Keratinocyte (primary cell): ENCODE measurements at regions not wholly inside any gene's neighbourhood (a gene's known extent, or its start where the extent isn't known, plus 50 kb on each side); places are given as distances from the start of the nearest gene placed in this dataset.

Experiments used
- DNase-seq: peaks from one replicate; pipeline ENCODE4 v3.0.0-alpha.2; 2011; ENCODE audit warnings: low read depth, missing footprints, low spot score
- FAIRE-seq: peaks from 2 replicates; lab custom pipeline; 2011; peaks lifted over from hg19 to GRCh38; lab: Jason Lieb, UNC
- H2AFZ ChIP-seq: 2 replicates; pipeline ENCODE4 v1.6.0; 2012; ENCODE audit warnings: low read length, control low read depth, inconsistent platforms; ENCODE audit not compliant: control insufficient read depth
- H3K27ac ChIP-seq: 2 replicates; pipeline ENCODE4 v1.5.1; 2011; ENCODE audit warnings: low read length; ENCODE audit not compliant: control insufficient read depth, insufficient read depth
- H3K27me3 ChIP-seq: 3 replicates; pipeline ENCODE4 v1.6.0; 2011; ENCODE audit warnings: low read length; ENCODE audit not compliant: control insufficient read depth, insufficient read depth; ENCODE audit errors: extremely low read depth
- H3K36me3 ChIP-seq, 2 experiments: 2 replicates in 1 of 2; 3 replicates in 1 of 2; pipeline ENCODE4 v1.5.1; 2011; ENCODE audit warnings: low read length in 2 of 2, mild to moderate bottlenecking in 1 of 2; ENCODE audit not compliant: control insufficient read depth in 2 of 2, insufficient read depth in 2 of 2; ENCODE audit errors: extremely low read depth in 1 of 2
- H3K4me1 ChIP-seq: 3 replicates; pipeline ENCODE4 v1.5.1; 2011; ENCODE audit warnings: low read length; ENCODE audit not compliant: control insufficient read depth, insufficient read depth; ENCODE audit errors: extremely low read depth
- H3K4me2 ChIP-seq: 3 replicates; pipeline ENCODE4 v1.6.0; 2011; ENCODE audit warnings: low read depth, low read length; ENCODE audit not compliant: control insufficient read depth, insufficient read depth; ENCODE audit errors: extremely low read depth
- H3K4me3 ChIP-seq, 3 experiments: fragments of 200-600 bp in 1 of 3; sonication (generic) in 1 of 3; 2 replicates in 2 of 3; 3 replicates in 1 of 3; pipeline ENCODE4 v1.5.1; 2011 to 2016; ENCODE audit warnings: low read length in 3 of 3, mild to moderate bottlenecking in 3 of 3, control low read depth in 2 of 3, inconsistent platforms in 1 of 3, low read depth in 1 of 3, mixed read lengths in 1 of 3, mixed run types in 1 of 3, moderate library complexity in 1 of 3; ENCODE audit not compliant: control insufficient read depth in 2 of 3, insufficient read depth in 2 of 3; ENCODE audit errors: extremely low read depth in 1 of 3
- H3K79me2 ChIP-seq: 2 replicates; pipeline ENCODE4 v1.6.0; 2012; ENCODE audit warnings: low read length; ENCODE audit not compliant: control insufficient read depth, insufficient read depth
- H3K9ac ChIP-seq: 3 replicates; pipeline ENCODE4 v1.6.0; 2011; ENCODE audit warnings: low read length; ENCODE audit not compliant: control insufficient read depth, insufficient read depth; ENCODE audit errors: extremely low read depth
- H3K9me1 ChIP-seq: 3 replicates; pipeline ENCODE4 v1.6.0; 2011; ENCODE audit warnings: low read length; ENCODE audit not compliant: control insufficient read depth, insufficient read depth; ENCODE audit errors: extremely low read depth
- H3K9me3 ChIP-seq: 2 replicates; pipeline ENCODE4 v1.5.1; 2012; ENCODE audit warnings: low read depth, low read length; ENCODE audit not compliant: control insufficient read depth
- H4K20me1 ChIP-seq: 3 replicates; pipeline ENCODE4 v1.6.0; 2011; ENCODE audit warnings: low read length; ENCODE audit not compliant: control insufficient read depth, insufficient read depth; ENCODE audit errors: extremely low read depth
- CTCF ChIP-seq, 3 experiments: IDR thresholded peaks in 1 of 3; conservative IDR thresholded peaks in 1 of 3; optimal IDR thresholded peaks in 1 of 3; 2 replicates in 2 of 3; 3 replicates in 1 of 3; pipeline versions ENCODE3 to v1.5.1; 2011; ENCODE audit warnings: low read length in 3 of 3, mild to moderate bottlenecking in 3 of 3, moderate library complexity in 2 of 3, control low read depth in 1 of 3, inconsistent platforms in 1 of 3; ENCODE audit not compliant: insufficient read depth in 2 of 3; ENCODE audit errors: extremely low read depth in 1 of 3
- EZH2 ChIP-seq: IDR thresholded peaks from one replicate; pipeline ENCODE4 v1.6.1; 2012; ENCODE audit warnings: inconsistent platforms, mild to moderate bottlenecking, low read length, moderate library complexity
- dilution Hi-C: fragments of 300-500 bp; cut with MboI; formaldehyde crosslinking; loops from one replicate; pipeline ENCODE4 v1.7.0; 2020; ENCODE audit warnings: low sequenced_read_pairs; ENCODE audit not compliant: extremely low pct_ligation_motif_present

- H4K20me1 ChIP-seq, result no peaks in the 10 kb centered on the region
- no peak for TF ChIP-seq CTCF (optimal IDR thresholded peaks at IDR 0.05 in 1 of 3, IDR thresholded peaks at IDR 0.05 in 1 of 3, conservative IDR thresholded peaks at IDR 0.05 in 1 of 3; ENCODE audit: extremely low read depth in 1 of 3, insufficient read depth in 2 of 3, low read length in 3 of 3)
- H3K9me1 ChIP-seq, result no peaks in the 10 kb centered on the region
- H3K36me3 ChIP-seq, result no peaks in the 10 kb centered on the region
- no peak overlapping the region for H3K9ac ChIP-seq
- no peak for DNase-seq
- H3K9me3 ChIP-seq, result no peaks in the 10 kb centered on the region
- dilution Hi-C loops, result no loop called here
- H3K27me3 ChIP-seq, result no peaks in the 10 kb centered on the region
- no peaks in the 10 kb centered on the region for H3K4me1 ChIP-seq
- H3K4me3 ChIP-seq, result no peak overlapping the region
- no peak overlapping the region for H2AFZ ChIP-seq
- no peak overlapping the region for H3K27ac ChIP-seq
- no peak overlapping the region for H3K4me2 ChIP-seq
- no peaks in the 10 kb centered on the region for H3K79me2 ChIP-seq
- no peak for FAIRE-seq
Measured at GRCh38 chr10:24791084-24791726, 67.5 kb upstream of the ARHGAP21 start.

GRCh38 chr10:24790599-24790998 is 66.9 kb upstream of the ARHGAP21 start:
- Histone ChIP-seq H2AFZ (no peak overlapping the region), H3K4me3 (no peak overlapping the region), H3K9me1 (no peaks in the 10 kb centered on the region), H3K27me3 (no peaks in the 10 kb centered on the region), H3K9me3 (no peaks in the 10 kb centered on the region), H3K4me2 (no peak overlapping the region), H3K36me3 (no peaks in the 10 kb centered on the region), H4K20me1 (no peaks in the 10 kb centered on the region), H3K79me2 (no peaks in the 10 kb centered on the region), H3K4me1 (no peaks in the 10 kb centered on the region), H3K9ac (no peak overlapping the region), H3K27ac (no peak overlapping the region)
- FAIRE-seq (no peak), DNase-seq (no peak)
- dilution Hi-C loops, result no loop called here
- TF ChIP-seq EZH2, result no peak
- TF ChIP-seq CTCF (optimal IDR thresholded peaks at IDR 0.05 in 1 of 3, IDR thresholded peaks at IDR 0.05 in 1 of 3, conservative IDR thresholded peaks at IDR 0.05 in 1 of 3; ENCODE audit: extremely low read depth in 1 of 3, insufficient read depth in 2 of 3, low read length in 3 of 3), result no peak
